ENCODE measurements at regions not wholly inside any gene's neighbourhood (a gene's known extent, or its start where the extent isn't known, plus 50 kb on each side); places are given as distances from the start of the nearest gene placed in this dataset.
"Not testable (repeated sequence)": the region's sequence is repeated elsewhere in the genome, so short reads cannot be mapped to it uniquely, and the experiment has no call there.

DNA sequence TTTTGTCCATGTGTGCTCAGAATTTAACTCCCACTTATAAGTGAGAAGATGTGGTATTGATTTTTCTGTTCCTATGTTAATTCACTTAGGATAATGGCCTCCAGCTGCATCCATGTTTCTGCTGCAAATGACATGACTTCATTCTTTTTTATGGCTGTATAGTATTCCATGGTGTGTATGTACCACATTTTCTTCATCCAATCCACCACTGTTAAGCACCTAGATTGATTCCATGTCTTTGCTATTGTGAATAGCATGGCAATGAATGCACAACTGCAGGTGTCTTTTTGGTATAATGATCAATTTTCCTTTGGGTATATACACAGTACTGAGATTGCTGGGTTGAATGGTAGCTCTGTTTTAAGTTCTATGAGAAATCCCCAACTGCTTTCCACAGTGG, 657.7 kb downstream of the ETNK1 start:
- DNase-seq = no peak

GRCh38 chr12:23285764-23286530, 661.0 kb downstream of the ETNK1 start:
- not testable (repeated sequence) for DNase-seq

- no peak for DNase-seq
Measured at GRCh38 chr12:23290627-23291330, 658.7 kb downstream of the SOX5 start.

GRCh38 chr12:23303220-23303619, 646.2 kb downstream of the SOX5 start:
- DNase-seq = no peak

- DNase-seq = no peak
Measured at GRCh38 chr12:23303821-23304220, 645.6 kb downstream of the SOX5 start.

GRCh38 chr12:23333938-23334337, 615.5 kb downstream of the SOX5 start:
- DNase-seq = no peak

DNA sequence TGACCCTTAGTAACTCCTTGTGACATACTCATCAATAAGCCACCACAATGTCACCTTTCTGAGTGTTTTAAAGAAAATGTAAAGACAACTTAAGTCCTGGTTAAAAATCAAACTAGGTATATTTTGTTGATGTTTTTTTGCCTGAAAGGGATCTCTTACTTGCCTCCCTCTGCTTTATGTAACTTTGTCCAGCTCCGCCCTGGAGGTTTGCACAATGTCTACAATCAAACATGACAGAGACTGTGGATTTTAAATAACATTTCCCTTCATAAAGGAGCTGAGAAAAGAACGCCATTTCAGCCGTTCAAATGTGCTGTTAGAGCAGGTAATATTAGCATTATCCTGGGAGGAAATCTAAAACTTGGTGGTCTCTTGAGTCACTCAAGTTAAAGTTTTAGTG, 613.9 kb downstream of the SOX5 start:
- DNase-seq = no peak

- no peak for DNase-seq
Measured at GRCh38 chr12:23337213-23337612, 612.3 kb downstream of the SOX5 start.

DNA sequence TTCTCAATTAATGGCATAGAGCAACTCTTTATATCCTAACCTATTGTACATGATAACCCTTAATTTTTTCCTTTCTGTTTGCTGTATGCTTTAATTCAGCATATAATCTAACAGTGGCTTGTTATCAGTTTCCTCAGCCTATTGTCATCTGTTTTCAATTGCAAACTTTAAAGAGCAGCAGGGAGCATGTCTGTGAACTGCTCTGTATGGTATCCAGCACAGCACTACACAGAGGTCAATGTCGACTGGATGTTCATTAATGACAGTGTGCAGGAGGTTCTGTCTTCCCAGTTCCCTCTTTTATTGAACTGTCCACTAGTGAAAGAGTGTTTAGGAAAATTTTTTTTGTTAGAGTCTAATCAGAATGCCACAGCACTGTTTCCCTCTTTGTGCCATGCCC, 609.1 kb downstream of the SOX5 start:
- DNase-seq = no peak

- no peak for DNase-seq
Measured at GRCh38 chr12:23342407-23342806, 607.1 kb downstream of the SOX5 start.

GRCh38 chr12:23349564-23349963, 599.9 kb downstream of the SOX5 start:
- no peak for DNase-seq

GRCh38 chr12:23350808-23351207, 598.7 kb downstream of the SOX5 start:
- no peak for DNase-seq

DNA sequence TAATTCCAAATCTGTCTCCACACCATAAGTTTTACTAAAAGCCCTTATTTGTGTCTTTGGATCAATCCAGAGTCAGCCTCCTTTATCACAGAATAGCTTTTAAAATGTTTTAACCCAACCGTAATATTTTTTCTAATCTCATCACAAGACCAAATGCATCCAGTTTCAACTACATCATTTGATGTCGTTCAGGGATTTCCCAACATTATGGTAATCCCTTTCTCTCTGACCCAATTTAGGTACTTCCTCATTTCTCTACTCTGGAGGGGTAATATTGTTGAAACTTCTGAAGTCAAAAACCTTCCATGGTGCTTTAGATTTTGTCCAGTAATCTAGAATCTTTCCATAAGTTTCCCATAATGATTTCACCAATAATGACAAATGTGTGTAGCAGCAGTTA, 596.8 kb downstream of the SOX5 start:
- no peak for DNase-seq

DNA sequence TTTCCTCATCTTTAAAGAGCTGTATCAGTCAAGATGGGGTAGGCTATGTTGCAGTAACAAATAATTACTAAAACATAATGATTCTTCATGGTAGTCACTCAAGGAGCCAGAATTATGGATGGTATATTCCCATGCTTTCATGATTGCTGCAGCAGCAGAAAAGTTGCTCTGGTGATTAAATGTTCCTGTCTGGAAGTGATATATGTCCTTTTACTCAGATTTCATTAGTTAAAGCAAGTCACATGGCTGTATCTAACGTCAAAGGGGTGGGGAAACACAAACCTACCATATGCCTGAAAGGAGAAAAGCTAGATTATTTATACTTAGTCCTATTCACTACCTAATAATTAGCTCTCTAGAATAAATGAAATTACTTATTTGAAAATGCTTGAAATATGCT, 594.7 kb downstream of the SOX5 start:
- DNase-seq = no peak

DNA sequence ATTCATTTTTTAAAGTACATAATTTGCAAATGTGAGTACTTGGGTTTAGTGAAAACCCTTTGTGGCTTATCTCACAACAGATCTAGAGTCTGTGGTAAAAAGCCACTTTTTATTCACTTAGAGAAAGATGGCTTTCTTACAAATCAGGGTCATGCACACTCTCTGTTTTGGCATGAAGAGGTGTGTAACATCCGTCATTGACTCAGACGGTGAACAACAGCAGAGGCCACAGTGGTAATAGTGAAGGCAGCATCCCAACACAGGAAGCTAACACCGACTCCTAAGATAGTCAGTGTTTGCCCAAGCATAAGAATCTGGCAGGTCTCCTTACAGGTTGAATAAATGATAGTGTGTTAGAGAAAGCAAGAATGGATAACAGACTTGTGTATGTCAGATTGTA, 593.0 kb downstream of the SOX5 start:
- DNase-seq = no peak

GRCh38 chr12:23356927-23357708, 592.4 kb downstream of the SOX5 start:
- DNase-seq = no peak

- DNase-seq = no peak
Measured at GRCh38 chr12:23359975-23360701, 589.3 kb downstream of the SOX5 start.

GRCh38 chr12:23361971-23362370, 587.5 kb downstream of the SOX5 start:
- no peak for DNase-seq

- DNase-seq = no peak
Measured at GRCh38 chr12:23368590-23368989, 580.9 kb downstream of the SOX5 start.

- DNase-seq = no peak
Measured at GRCh38 chr12:23375621-23376020, 573.8 kb downstream of the SOX5 start.

GRCh38 chr12:23376238-23376637, 573.2 kb downstream of the SOX5 start:
- DNase-seq = no peak

DNA sequence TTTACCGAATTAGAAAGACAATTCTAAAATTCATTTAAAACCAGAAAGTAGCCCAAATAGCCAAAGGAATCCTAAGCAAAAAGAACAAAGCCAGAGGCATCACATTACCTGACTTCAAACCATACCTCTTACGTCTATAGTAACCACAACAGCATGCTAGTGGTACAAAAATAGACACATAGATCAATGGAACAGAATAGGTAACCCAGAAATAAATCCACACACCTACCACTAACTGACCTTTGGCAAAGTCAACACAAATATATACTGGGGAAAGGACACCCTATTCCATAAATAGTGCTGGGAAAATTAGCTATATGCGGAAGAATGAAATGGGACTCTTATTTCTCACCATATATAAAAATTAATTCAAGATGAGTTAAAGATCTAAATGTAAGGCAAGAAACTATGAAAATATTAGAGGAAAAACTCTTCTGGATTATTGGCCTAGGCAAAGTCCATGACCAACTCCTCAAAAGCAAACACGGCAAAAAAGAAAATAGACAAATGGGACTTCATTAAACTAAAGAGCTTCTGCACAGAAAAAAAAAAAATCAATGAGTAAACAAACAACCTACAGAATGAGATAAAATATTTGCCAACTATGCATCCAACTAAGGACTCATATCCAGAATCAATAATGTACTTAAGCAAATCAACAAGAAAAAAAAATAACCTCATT, 568.9 kb downstream of the SOX5 start:
- no peak for DNase-seq
